Adrenal gland (tissue), 9 donors: ENCODE measurements at regions not wholly inside any gene's neighbourhood (a gene's known extent, or its start where the extent isn't known, plus 50 kb on each side); places are given as distances from the start of the nearest gene placed in this dataset.
A peak's percentile ranks its signal among the peaks of the same experiment; 100 is the strongest.
"Not testable (repeated sequence)": the region's sequence is repeated elsewhere in the genome, so short reads cannot be mapped to it uniquely, and the experiment has no call there.

ENCODE experiments used
- DNase-seq, 7 donors: peaks; one replicate each; pipeline ENCODE4 v3.0.0-alpha.2; 2019 to 2020
- H3K27ac ChIP-seq, 5 donors: fragments of 200-600 bp; sonication (generic) in 4 of 5; 1 replicate in 3 of 5; 2 replicates in 2 of 5; pipeline versions ENCODE4 v1.5.1 to v1.8.0; 2016 to 2020; ENCODE audit warnings: mild to moderate bottlenecking in 1 of 5
- H3K27me3 ChIP-seq: fragments of 200-600 bp; 2 replicates; pipeline ENCODE4 v1.8.0; 2021
- H3K36me3 ChIP-seq, 2 donors: fragments of 200-600 bp; replicated peaks in 1 of 2; 1 replicate in 1 of 2; 2 replicates in 1 of 2; pipeline versions ENCODE4 v1.5.1 to v1.8.0; 2018 to 2022
- H3K4me1 ChIP-seq, 2 donors: fragments of 200-600 bp; replicated peaks in 1 of 2; 1 replicate in 1 of 2; 2 replicates in 1 of 2; pipeline versions ENCODE4 v1.5.1 to v1.8.0; 2018 to 2021
- H3K4me3 ChIP-seq, 4 donors: fragments of 200-600 bp; sonication (generic) in 3 of 4; one replicate each; pipeline ENCODE4 v1.5.1; 2016 to 2018
- H3K9me3 ChIP-seq, 3 donors: fragments of 200-600 bp; sonication (generic) in 1 of 3; replicated peaks in 1 of 3; 1 replicate in 2 of 3; 2 replicates in 1 of 3; pipeline versions ENCODE4 v1.5.1 to v1.8.0; 2016 to 2021
- CTCF ChIP-seq, 6 experiments: fragments of 450-650 bp in 4 of 6; fragments of 200-600 bp in 2 of 6; sonication (generic) in 1 of 6; IDR thresholded peaks; 1 replicate in 5 of 6; 2 replicates in 1 of 6; pipeline versions ENCODE4 v1.5.1 to v1.8.0; 2016 to 2021; ENCODE audit warnings: antibody characterized with exemption in 6 of 6, mild to moderate bottlenecking in 2 of 6, moderate library complexity in 1 of 6
- POLR2A ChIP-seq, 2 donors: fragments of 450-650 bp; IDR thresholded peaks; one replicate each; pipeline ENCODE4 v1.6.1; 2017; ENCODE audit warnings: antibody characterized with exemption in 2 of 2, mild to moderate bottlenecking in 2 of 2, moderate library complexity in 1 of 2
- WGBS, 4 donors: extraction: QIAGEN DNeasy Blood & Tissue Kit in 2 of 4; methylation state at CpG; one replicate each; pipeline versions ENCODE4 v1.1.5 to v1.1.7; 2013 to 2017; 5-methylcytosine and 5-hydroxymethylcytosine counted together
- intact Hi-C, 2 donors: fragments of 100-400 bp; cut with DNase I; formaldehyde crosslinking; loops; one replicate each; pipeline versions ENCODE4 v1.14.1 to v1.15.0; 2022 to 2023
- donor health status: healthy with polysubstance abuse.
- donor health status: Bipolar disorder and iron deficiency.
- donor health status: DM: yes; HTN: yes; CAD: no.
- donor health status: DM: no; HTN: no; CAD: no.
- donor health status: DM: no; HTN: no; CAD: no.

GRCh38 chr15:23859008-23859407 is 171.9 kb upstream of the NDN start:
- H3K36me3 ChIP-seq = no peaks in the 10 kb centered on the region
- no peak overlapping the region for H3K27ac ChIP-seq
- TF ChIP-seq CTCF (IDR thresholded peaks at IDR 0.05) (no peak), POLR2A (IDR thresholded peaks at IDR 0.05) (no peak)
- intact Hi-C loops = loop anchor here (5.0 kb wide), 2 partner anchors 212 to 217 kb away; partner anchors contain the start of gene MAGEL2 (in 1 of the 2)
- no peaks in the 10 kb centered on the region for H3K4me1 ChIP-seq
- H3K4me3 ChIP-seq = no peak overlapping the region
- peaks cover 6% of the 10 kb centered on the region for H3K27me3 ChIP-seq
- DNase-seq = no peak
- no peaks in the 10 kb centered on the region for H3K9me3 ChIP-seq
- 77 to 84% (median 81%) methylated on average over 5 of the region's 5 CpGs for WGBS, 4 donors

GRCh38 chr15:23860290-23861245 is 173.5 kb upstream of the NDN start:
- H3K4me3 ChIP-seq = no peak overlapping the region
- H3K36me3 ChIP-seq = no peaks in the 10 kb centered on the region
- intact Hi-C loops = loop anchor here in 1 of 2 donors (10.0 kb wide), 1 partner anchor 56 kb away; no protein-coding TSS in a partner anchor
- WGBS, 4 donors = 66 to 77% (median 69%) methylated on average over 26 to 31 of the region's 31 CpGs
- H3K9me3 ChIP-seq = no peaks in the 10 kb centered on the region
- H3K27ac ChIP-seq = no peak overlapping the region
- peaks cover 6% of the 10 kb centered on the region for H3K27me3 ChIP-seq
- no peaks in the 10 kb centered on the region for H3K4me1 ChIP-seq
- TF ChIP-seq POLR2A (IDR thresholded peaks at IDR 0.05) (no peak), CTCF (IDR thresholded peaks at IDR 0.05) (no peak)
- no peak for DNase-seq

GRCh38 chr15:23866832-23867231 is 179.7 kb upstream of the NDN start:
- DNase-seq = peak in 1 of 7 donors; percentile 11
- peak in 3 of 6 experiments; percentile 24 to 35 (median 26) for TF ChIP-seq CTCF (IDR thresholded peaks at IDR 0.05)
- TF ChIP-seq POLR2A (IDR thresholded peaks at IDR 0.05) = no peak
- Histone ChIP-seq H3K4me3 (no peak overlapping the region), H3K36me3 (no peaks in the 10 kb centered on the region), H3K27me3 (peaks cover 15% of the 10 kb centered on the region), H3K9me3 (no peaks in the 10 kb centered on the region), H3K4me1 (no peaks in the 10 kb centered on the region), H3K27ac (no peak overlapping the region)
- intact Hi-C loops = loop anchor here in 1 of 2 donors (10.0 kb wide), 1 partner anchor 62 kb away; no protein-coding TSS in a partner anchor
- WGBS, 4 donors = 30 to 33% (median 32%) methylated on average over 6 of the region's 6 CpGs

DNA sequence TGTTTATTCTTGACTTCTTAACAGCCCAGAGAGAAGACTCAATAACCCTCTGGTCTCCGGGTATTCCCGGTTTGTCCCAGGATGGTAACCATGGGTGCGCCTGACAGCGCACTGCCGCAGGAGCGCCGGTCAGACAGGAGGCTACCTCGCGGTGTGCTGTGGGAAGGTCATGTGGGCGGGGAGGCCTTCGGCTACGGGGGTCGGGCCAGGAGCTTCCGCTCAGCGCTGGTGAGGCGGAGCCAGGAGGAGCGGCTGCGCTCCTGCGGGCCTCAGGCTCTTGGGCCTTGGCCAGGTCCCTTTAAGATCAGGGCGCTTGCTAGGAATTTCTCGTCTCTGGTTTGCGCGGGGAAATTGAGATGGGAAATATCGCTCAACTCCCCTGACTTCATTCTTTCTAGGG is 182.3 kb upstream of the NDN start:
- peaks cover 10% of the 10 kb centered on the region for H3K27me3 ChIP-seq
- no peak for TF ChIP-seq POLR2A (IDR thresholded peaks at IDR 0.05)
- TF ChIP-seq CTCF (IDR thresholded peaks at IDR 0.05) = no peak
- intact Hi-C loops = loop anchor here in 1 of 2 donors (10.0 kb wide), 1 partner anchor 65 kb away; no protein-coding TSS in a partner anchor

DNA sequence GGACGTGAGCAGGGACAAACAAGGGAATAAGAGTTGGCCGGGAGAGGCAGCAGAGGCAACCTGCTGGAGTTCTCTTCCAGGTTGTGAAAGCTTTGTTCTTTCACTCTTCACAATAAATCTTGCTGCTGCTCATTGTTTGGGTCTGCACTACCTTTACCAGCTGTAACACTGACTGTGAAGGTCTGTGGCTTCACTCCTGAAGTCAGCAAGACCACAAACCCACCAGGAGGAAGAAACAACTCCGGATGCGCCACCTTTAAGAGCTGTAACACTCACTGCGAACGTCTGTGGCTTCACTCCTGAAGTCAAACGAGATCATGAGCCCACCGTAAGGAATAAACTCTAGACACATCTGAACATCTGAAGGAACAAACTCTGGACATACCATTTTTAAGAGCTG is 186.5 kb upstream of the NDN start:
- H3K4me3 ChIP-seq, H3K27ac ChIP-seq, intact Hi-C loops, H3K9me3 ChIP-seq, H3K36me3 ChIP-seq, DNase-seq, H3K4me1 ChIP-seq, H3K27me3 ChIP-seq: not testable (repeated sequence)
- WGBS, 4 donors = 77 to 79% (median 77%) methylated on average over 4 to 8 of the region's 8 CpGs

More for the DNA sequence above, 182.3 kb upstream of the NDN start:
- peak in 6 of 7 donors; percentile 35 to 57 (median 42) for DNase-seq
- Histone ChIP-seq H3K9me3 (no peaks in the 10 kb centered on the region), H3K36me3 (no peaks in the 10 kb centered on the region), H3K27ac (no peak overlapping the region), H3K4me3 (peak overlapping the region in 1 of 4 donors; percentile 17), H3K4me1 (no peaks in the 10 kb centered on the region)
- WGBS, 4 donors = 21 to 32% (median 25%) methylated on average over 15 to 24 of the region's 24 CpGs
